A673 (cell line): ENCODE measurements at regions not wholly inside any gene's neighbourhood (a gene's known extent, or its start where the extent isn't known, plus 50 kb on each side); places are given as distances from the start of the nearest gene placed in this dataset.
A peak's percentile ranks its signal among the peaks of the same experiment; 100 is the strongest.
"Not testable (repeated sequence)": the region's sequence is repeated elsewhere in the genome, so short reads cannot be mapped to it uniquely, and the experiment has no call there.

ENCODE experiments used
- BruUV-seq: library from RNA; stranded (reverse); fragments of 400-500 nt; replicated peaks from 2 replicates; lab custom pipeline; 2021; lab: Mats Ljungman, UMichigan
- CTCF ChIA-PET: fragments of 300-600 bp; sonication (Branson Sonifier 250); formaldehyde crosslinking; loops from one replicate; lab custom pipeline; 2022; ENCODE audit warnings: antibody characterized with exemption; lab: Charles Lee
- POLR2A ChIA-PET: fragments of 300-600 bp; sonication (Branson Sonifier 250); formaldehyde crosslinking; loops from one replicate; lab custom pipeline; 2022; ENCODE audit warnings: antibody characterized with exemption; ENCODE audit not compliant: low non-redundant PET; lab: Charles Lee
- DNase-seq: peaks from one replicate; pipeline ENCODE4 v3.0.0-alpha.2; 2015; ENCODE audit warnings: low spot score
- H3K27ac ChIP-seq: fragments of 200-600 bp; sonication (generic); 2 replicates; pipeline ENCODE4 v1.5.1; 2016; ENCODE audit warnings: mixed run types, low read depth, mild to moderate bottlenecking, mixed read lengths, antibody characterized with exemption, low read length; ENCODE audit not compliant: poor library complexity, severe bottlenecking
- H3K27me3 ChIP-seq: fragments of 200-600 bp; sonication (generic); replicated peaks from 2 replicates; pipeline ENCODE4 v1.6.1; 2017; ENCODE audit warnings: mixed run types, low read depth, mild to moderate bottlenecking, mixed read lengths, antibody characterized with exemption, low read length; ENCODE audit not compliant: insufficient read depth, poor library complexity
- H3K36me3 ChIP-seq: fragments of 200-600 bp; sonication (generic); 2 replicates; pipeline ENCODE4 v1.6.1; 2016; ENCODE audit warnings: mixed run types, mild to moderate bottlenecking, mixed read lengths, antibody characterized with exemption, low read length; ENCODE audit not compliant: insufficient read depth, poor library complexity, severe bottlenecking
- H3K4me1 ChIP-seq: fragments of 200-600 bp; sonication (generic); 2 replicates; pipeline ENCODE4 v1.6.1; 2017; ENCODE audit warnings: mixed run types, mild to moderate bottlenecking, mixed read lengths, antibody characterized with exemption, low read length; ENCODE audit not compliant: insufficient read depth, poor library complexity, severe bottlenecking
- H3K4me3 ChIP-seq: fragments of 200-600 bp; sonication (generic); 2 replicates; pipeline ENCODE4 v1.5.1; 2016; ENCODE audit warnings: low read depth, mixed run types, mild to moderate bottlenecking, mixed read lengths, low read length; ENCODE audit not compliant: poor library complexity, severe bottlenecking
- H3K9me3 ChIP-seq: fragments of 200-600 bp; sonication (generic); 2 replicates; pipeline ENCODE4 v1.6.1; 2016; ENCODE audit warnings: mixed run types, low read depth, mild to moderate bottlenecking, mixed read lengths, antibody characterized with exemption, low read length; ENCODE audit not compliant: poor library complexity, severe bottlenecking
- EZH2 ChIP-seq: fragments of 200-600 bp; sonication (generic); IDR thresholded peaks from 2 replicates; pipeline ENCODE4 v1.6.1; 2017; ENCODE audit warnings: borderline replicate concordance, low read depth, mild to moderate bottlenecking, mixed read lengths, antibody characterized with exemption, low read length; ENCODE audit not compliant: poor library complexity, severe bottlenecking
- intact Hi-C: fragments of 100-400 bp; cut with micrococcal nuclease; formaldehyde crosslinking; loops from one replicate; pipeline ENCODE4 v1.10.0; 2022; ENCODE audit not compliant: unreplicated experiment
- TF ChIP-seq, protein P1 (sequence below): fragments of 300-800, 200-600 bp; sonication (generic); conservative IDR thresholded peaks from 2 replicates; pipeline ENCODE4 v1.5.1; 2017; ENCODE audit warnings: low read depth, mild to moderate bottlenecking, antibody characterized with exemption, low read length, moderate library complexity, mixed read lengths

DNA sequence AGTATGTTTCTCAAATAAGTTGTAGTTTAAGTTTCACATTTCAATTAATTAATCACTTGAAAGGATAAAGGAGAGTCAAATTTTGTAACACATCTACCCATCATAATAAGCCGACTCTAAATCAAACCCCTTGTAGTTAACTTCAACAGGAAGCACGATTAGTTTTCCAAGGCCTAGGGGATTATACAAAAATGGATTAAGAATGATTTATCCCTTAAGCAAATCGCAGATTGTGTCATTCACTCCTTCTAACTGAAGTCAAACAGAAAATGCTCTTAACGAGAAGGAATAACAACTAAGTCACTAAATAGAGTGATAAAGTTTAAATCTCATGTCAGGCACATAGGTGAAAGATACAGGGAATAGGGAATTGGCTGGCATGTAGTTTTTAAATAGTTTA is 792.8 kb downstream of the ZPLD1 start:
- H3K4me3 ChIP-seq = peak overlapping the region; percentile 3
- TF ChIP-seq, protein P1, sequence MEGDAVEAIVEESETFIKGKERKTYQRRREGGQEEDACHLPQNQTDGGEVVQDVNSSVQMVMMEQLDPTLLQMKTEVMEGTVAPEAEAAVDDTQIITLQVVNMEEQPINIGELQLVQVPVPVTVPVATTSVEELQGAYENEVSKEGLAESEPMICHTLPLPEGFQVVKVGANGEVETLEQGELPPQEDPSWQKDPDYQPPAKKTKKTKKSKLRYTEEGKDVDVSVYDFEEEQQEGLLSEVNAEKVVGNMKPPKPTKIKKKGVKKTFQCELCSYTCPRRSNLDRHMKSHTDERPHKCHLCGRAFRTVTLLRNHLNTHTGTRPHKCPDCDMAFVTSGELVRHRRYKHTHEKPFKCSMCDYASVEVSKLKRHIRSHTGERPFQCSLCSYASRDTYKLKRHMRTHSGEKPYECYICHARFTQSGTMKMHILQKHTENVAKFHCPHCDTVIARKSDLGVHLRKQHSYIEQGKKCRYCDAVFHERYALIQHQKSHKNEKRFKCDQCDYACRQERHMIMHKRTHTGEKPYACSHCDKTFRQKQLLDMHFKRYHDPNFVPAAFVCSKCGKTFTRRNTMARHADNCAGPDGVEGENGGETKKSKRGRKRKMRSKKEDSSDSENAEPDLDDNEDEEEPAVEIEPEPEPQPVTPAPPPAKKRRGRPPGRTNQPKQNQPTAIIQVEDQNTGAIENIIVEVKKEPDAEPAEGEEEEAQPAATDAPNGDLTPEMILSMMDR = no peak
- TF ChIP-seq EZH2 = no peak
- no peaks in the 10 kb centered on the region for H3K36me3 ChIP-seq
- peaks cover 23% of the 10 kb centered on the region for H3K4me1 ChIP-seq
- no peak overlapping the region for H3K27ac ChIP-seq
- CTCF ChIA-PET = no interaction called here
- POLR2A ChIA-PET = no interaction called here
- H3K27me3 ChIP-seq = no peaks in the 10 kb centered on the region
- no peaks in the 10 kb centered on the region for H3K9me3 ChIP-seq
- intact Hi-C loops = no loop called here
- BruUV-seq = no TSS peak
- peak; percentile 83 for DNase-seq

DNA sequence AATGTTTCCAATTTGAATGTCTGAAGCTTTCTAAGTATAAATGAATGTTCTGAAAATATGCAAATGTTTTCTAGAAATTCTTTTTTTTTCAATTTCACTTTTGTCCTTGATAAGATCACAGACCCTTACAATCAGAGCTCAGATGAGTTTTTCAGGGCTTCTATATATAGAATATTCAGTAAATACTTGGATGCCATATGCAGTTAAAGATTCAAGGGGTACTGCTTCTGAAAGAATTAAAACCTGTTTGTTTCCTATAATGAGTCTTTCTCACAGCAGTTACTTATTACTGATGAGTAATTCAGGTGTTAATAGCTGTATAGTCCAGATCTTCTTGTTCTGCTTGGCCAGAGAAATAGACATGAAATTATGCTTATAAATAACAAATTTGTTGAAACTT is 812.6 kb downstream of the ZPLD1 start:
- Histone ChIP-seq H3K27ac (no peak overlapping the region), H3K4me3 (no peak overlapping the region), H3K9me3 (no peaks in the 10 kb centered on the region), H3K4me1 (peaks cover 9% of the 10 kb centered on the region), H3K36me3 (no peaks in the 10 kb centered on the region), H3K27me3 (no peaks in the 10 kb centered on the region)
- DNase-seq = no peak
- ChIA-PET POLR2A (no interaction called here), CTCF (no interaction called here)
- TF ChIP-seq, protein P1 = no peak
- TF ChIP-seq EZH2 = no peak
- no TSS peak for BruUV-seq
- intact Hi-C loops = no loop called here

DNA sequence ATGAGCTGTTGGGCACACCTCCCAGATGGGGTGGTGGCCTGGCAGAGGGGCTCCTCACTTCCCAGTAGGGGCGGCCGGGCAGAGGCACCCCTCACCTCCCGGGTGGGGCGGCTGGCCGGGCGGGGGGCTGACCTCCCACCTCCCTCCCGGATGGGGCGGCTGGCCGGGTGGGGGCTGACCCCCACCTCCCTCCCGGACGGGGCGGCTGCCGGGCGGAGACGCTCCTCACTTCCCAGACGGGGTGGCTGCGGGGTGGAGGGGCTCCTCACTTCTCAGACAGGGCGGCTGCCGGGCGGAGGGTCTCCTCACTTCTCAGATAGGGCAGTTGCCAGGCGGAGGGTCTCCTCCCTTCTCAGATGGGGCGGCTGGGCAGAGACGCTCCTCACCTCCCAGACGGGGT is 820.0 kb downstream of the ZPLD1 start:
- DNase-seq, H3K4me1 ChIP-seq, BruUV-seq, H3K4me3 ChIP-seq, CTCF ChIA-PET, POLR2A ChIA-PET, H3K27ac ChIP-seq, H3K27me3 ChIP-seq, H3K9me3 ChIP-seq, H3K36me3 ChIP-seq, intact Hi-C loops: not testable (repeated sequence)

DNA sequence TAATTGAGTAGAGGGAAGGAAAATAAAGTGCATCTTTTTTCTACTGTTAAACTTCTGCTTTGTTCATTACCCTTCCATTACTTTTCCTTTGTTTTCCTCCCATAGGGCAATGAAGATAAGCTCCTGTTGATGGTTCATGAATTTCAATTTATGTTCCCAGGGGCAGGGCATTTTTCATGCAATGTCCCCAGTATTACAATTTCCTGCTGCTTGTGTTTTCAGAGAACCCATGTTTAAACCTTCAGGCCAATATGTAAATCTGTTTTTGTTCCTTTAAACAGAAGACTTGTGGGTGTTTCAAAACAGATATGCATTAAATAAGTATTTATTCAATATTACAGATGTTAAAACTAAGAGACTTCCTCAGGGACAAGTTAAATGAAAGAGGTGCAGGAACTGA is 834.5 kb downstream of the ZPLD1 start:
- Histone ChIP-seq H3K4me3 (no peak overlapping the region), H3K9me3 (peaks cover 18% of the 10 kb centered on the region), H3K27me3 (no peaks in the 10 kb centered on the region), H3K4me1 (no peaks in the 10 kb centered on the region), H3K27ac (peak overlapping the region; percentile 7), H3K36me3 (no peaks in the 10 kb centered on the region)
- intact Hi-C loops = no loop called here
- TF ChIP-seq, protein P1 = no peak
- TF ChIP-seq EZH2 = no peak
- DNase-seq = no peak
- BruUV-seq = no TSS peak
- CTCF ChIA-PET = no interaction called here
- POLR2A ChIA-PET = no interaction called here
